ENCODE measurements at regions not wholly inside any gene's neighbourhood (a gene's known extent, or its start where the extent isn't known, plus 50 kb on each side); places are given as distances from the start of the nearest gene placed in this dataset.

- Histone ChIP-seq H3K9ac (ENCODE audit: low read depth in 1 of 2, low read length in 2 of 2) (no peak overlapping the region), H3K27ac (ENCODE audit: low read depth, low read length) (no peak overlapping the region), H3K36me3 (ENCODE audit: control insufficient read depth in 1 of 2, insufficient read depth in 2 of 2, low read length in 2 of 2) (no peaks in the 10 kb centered on the region), H3K9me3 (ENCODE audit: control insufficient read depth in 1 of 2, low read length in 2 of 2) (peaks cover 6 to 10% of the 10 kb centered on the region in 2 donors), H3K4me3 (ENCODE audit: low read depth in 1 of 2, low read length in 2 of 2) (no peak overlapping the region), H3K4me1 (ENCODE audit: control insufficient read depth in 1 of 2, insufficient read depth in 2 of 2, low read length in 2 of 2) (no peaks in the 10 kb centered on the region), H3K27me3 (ENCODE audit: control insufficient read depth in 1 of 2, insufficient read depth in 2 of 2, low read length in 2 of 2) (no peaks in the 10 kb centered on the region)
Measured at GRCh38 chr10:36597756-36598320, 527.6 kb upstream of the ANKRD30A start.

GRCh38 chr10:36592964-36593363 is 532.4 kb upstream of the ANKRD30A start:
- no peak overlapping the region for H3K4me3 ChIP-seq (ENCODE audit: low read depth in 1 of 2, low read length in 2 of 2)
- H3K4me1 ChIP-seq (ENCODE audit: control insufficient read depth in 1 of 2, insufficient read depth in 2 of 2, low read length in 2 of 2): no peaks in the 10 kb centered on the region
- H3K9me3 ChIP-seq (ENCODE audit: control insufficient read depth in 1 of 2, low read length in 2 of 2): peaks cover 2 to 5% of the 10 kb centered on the region in 2 donors

GRCh38 chr10:36591436-36591835 is 534.0 kb upstream of the ANKRD30A start:
- H3K9ac ChIP-seq (ENCODE audit: low read depth in 1 of 2, low read length in 2 of 2): no peak overlapping the region
- peaks cover 2 to 5% of the 10 kb centered on the region in 2 donors for H3K9me3 ChIP-seq (ENCODE audit: control insufficient read depth in 1 of 2, low read length in 2 of 2)
- no peaks in the 10 kb centered on the region for H3K36me3 ChIP-seq (ENCODE audit: control insufficient read depth in 1 of 2, insufficient read depth in 2 of 2, low read length in 2 of 2)
- H3K4me3 ChIP-seq (ENCODE audit: low read depth in 1 of 2, low read length in 2 of 2): no peak overlapping the region
- H3K27me3 ChIP-seq (ENCODE audit: control insufficient read depth in 1 of 2, insufficient read depth in 2 of 2, low read length in 2 of 2): no peaks in the 10 kb centered on the region
- no peak overlapping the region for H3K27ac ChIP-seq (ENCODE audit: low read depth, low read length)
- H3K4me1 ChIP-seq (ENCODE audit: control insufficient read depth in 1 of 2, insufficient read depth in 2 of 2, low read length in 2 of 2): no peaks in the 10 kb centered on the region

More at GRCh38 chr10:36592964-36593363, 532.4 kb upstream of the ANKRD30A start:
- Histone ChIP-seq H3K9ac (ENCODE audit: low read depth in 1 of 2, low read length in 2 of 2) (no peak overlapping the region), H3K36me3 (ENCODE audit: control insufficient read depth in 1 of 2, insufficient read depth in 2 of 2, low read length in 2 of 2) (no peaks in the 10 kb centered on the region), H3K27me3 (ENCODE audit: control insufficient read depth in 1 of 2, insufficient read depth in 2 of 2, low read length in 2 of 2) (no peaks in the 10 kb centered on the region), H3K27ac (ENCODE audit: low read depth, low read length) (no peak overlapping the region)

- Histone ChIP-seq H3K9ac (ENCODE audit: low read depth in 1 of 2, low read length in 2 of 2) (no peak overlapping the region), H3K4me3 (ENCODE audit: low read depth in 1 of 2, low read length in 2 of 2) (no peak overlapping the region), H3K27ac (ENCODE audit: low read depth, low read length) (no peak overlapping the region), H3K4me1 (ENCODE audit: control insufficient read depth in 1 of 2, insufficient read depth in 2 of 2, low read length in 2 of 2) (no peaks in the 10 kb centered on the region), H3K36me3 (ENCODE audit: control insufficient read depth in 1 of 2, insufficient read depth in 2 of 2, low read length in 2 of 2) (no peaks in the 10 kb centered on the region), H3K9me3 (ENCODE audit: control insufficient read depth in 1 of 2, low read length in 2 of 2) (peaks cover 0 to 4% of the 10 kb centered on the region in 2 donors), H3K27me3 (ENCODE audit: control insufficient read depth in 1 of 2, insufficient read depth in 2 of 2, low read length in 2 of 2) (no peaks in the 10 kb centered on the region)
Measured at GRCh38 chr10:36583690-36584089, 541.7 kb upstream of the ANKRD30A start.

- no peaks in the 10 kb centered on the region for H3K4me1 ChIP-seq (ENCODE audit: control insufficient read depth in 1 of 2, insufficient read depth in 2 of 2, low read length in 2 of 2)
- H3K27me3 ChIP-seq (ENCODE audit: control insufficient read depth in 1 of 2, insufficient read depth in 2 of 2, low read length in 2 of 2): no peaks in the 10 kb centered on the region
- no peak overlapping the region for H3K4me3 ChIP-seq (ENCODE audit: low read depth in 1 of 2, low read length in 2 of 2)
- H3K36me3 ChIP-seq (ENCODE audit: control insufficient read depth in 1 of 2, insufficient read depth in 2 of 2, low read length in 2 of 2): no peaks in the 10 kb centered on the region
- peaks cover 0 to 8% of the 10 kb centered on the region in 2 donors for H3K9me3 ChIP-seq (ENCODE audit: control insufficient read depth in 1 of 2, low read length in 2 of 2)
- H3K27ac ChIP-seq (ENCODE audit: low read depth, low read length): no peak overlapping the region
- no peak overlapping the region for H3K9ac ChIP-seq (ENCODE audit: low read depth in 1 of 2, low read length in 2 of 2)
Measured at GRCh38 chr10:36581237-36581636, 544.2 kb upstream of the ANKRD30A start.

GRCh38 chr10:36578306-36578705 is 547.1 kb upstream of the ANKRD30A start:
- H3K27me3 ChIP-seq (ENCODE audit: control insufficient read depth in 1 of 2, insufficient read depth in 2 of 2, low read length in 2 of 2): no peaks in the 10 kb centered on the region
- H3K27ac ChIP-seq (ENCODE audit: low read depth, low read length): no peak overlapping the region
- peaks cover 0 to 11% of the 10 kb centered on the region in 2 donors for H3K9me3 ChIP-seq (ENCODE audit: control insufficient read depth in 1 of 2, low read length in 2 of 2)
- no peaks in the 10 kb centered on the region for H3K36me3 ChIP-seq (ENCODE audit: control insufficient read depth in 1 of 2, insufficient read depth in 2 of 2, low read length in 2 of 2)
- no peaks in the 10 kb centered on the region for H3K4me1 ChIP-seq (ENCODE audit: control insufficient read depth in 1 of 2, insufficient read depth in 2 of 2, low read length in 2 of 2)
- H3K9ac ChIP-seq (ENCODE audit: low read depth in 1 of 2, low read length in 2 of 2): no peak overlapping the region
- H3K4me3 ChIP-seq (ENCODE audit: low read depth in 1 of 2, low read length in 2 of 2): no peak overlapping the region

GRCh38 chr10:36577126-36577525 is 548.3 kb upstream of the ANKRD30A start:
- H3K27ac ChIP-seq (ENCODE audit: low read depth, low read length): no peak overlapping the region
- no peaks in the 10 kb centered on the region for H3K27me3 ChIP-seq (ENCODE audit: control insufficient read depth in 1 of 2, insufficient read depth in 2 of 2, low read length in 2 of 2)
- no peak overlapping the region for H3K9ac ChIP-seq (ENCODE audit: low read depth in 1 of 2, low read length in 2 of 2)
- H3K36me3 ChIP-seq (ENCODE audit: control insufficient read depth in 1 of 2, insufficient read depth in 2 of 2, low read length in 2 of 2): no peaks in the 10 kb centered on the region
- H3K9me3 ChIP-seq (ENCODE audit: control insufficient read depth in 1 of 2, low read length in 2 of 2): peaks cover 0 to 11% of the 10 kb centered on the region in 2 donors
- H3K4me1 ChIP-seq (ENCODE audit: control insufficient read depth in 1 of 2, insufficient read depth in 2 of 2, low read length in 2 of 2): no peaks in the 10 kb centered on the region
- no peak overlapping the region for H3K4me3 ChIP-seq (ENCODE audit: low read depth in 1 of 2, low read length in 2 of 2)

- Histone ChIP-seq H3K4me3 (ENCODE audit: low read depth in 1 of 2, low read length in 2 of 2) (no peak overlapping the region), H3K9ac (ENCODE audit: low read depth in 1 of 2, low read length in 2 of 2) (no peak overlapping the region), H3K9me3 (ENCODE audit: control insufficient read depth in 1 of 2, low read length in 2 of 2) (peaks cover 7 to 9% of the 10 kb centered on the region in 2 donors), H3K27me3 (ENCODE audit: control insufficient read depth in 1 of 2, insufficient read depth in 2 of 2, low read length in 2 of 2) (no peaks in the 10 kb centered on the region), H3K27ac (ENCODE audit: low read depth, low read length) (no peak overlapping the region), H3K36me3 (ENCODE audit: control insufficient read depth in 1 of 2, insufficient read depth in 2 of 2, low read length in 2 of 2) (no peaks in the 10 kb centered on the region), H3K4me1 (ENCODE audit: control insufficient read depth in 1 of 2, insufficient read depth in 2 of 2, low read length in 2 of 2) (no peaks in the 10 kb centered on the region)
Measured at GRCh38 chr10:36574207-36574606, 551.2 kb upstream of the ANKRD30A start.

GRCh38 chr10:36573246-36573645 is 552.2 kb upstream of the ANKRD30A start:
- Histone ChIP-seq H3K4me1 (ENCODE audit: control insufficient read depth in 1 of 2, insufficient read depth in 2 of 2, low read length in 2 of 2) (no peaks in the 10 kb centered on the region), H3K9ac (ENCODE audit: low read depth in 1 of 2, low read length in 2 of 2) (no peak overlapping the region), H3K27me3 (ENCODE audit: control insufficient read depth in 1 of 2, insufficient read depth in 2 of 2, low read length in 2 of 2) (no peaks in the 10 kb centered on the region), H3K9me3 (ENCODE audit: control insufficient read depth in 1 of 2, low read length in 2 of 2) (peaks cover 7 to 9% of the 10 kb centered on the region in 2 donors), H3K27ac (ENCODE audit: low read depth, low read length) (no peak overlapping the region), H3K36me3 (ENCODE audit: control insufficient read depth in 1 of 2, insufficient read depth in 2 of 2, low read length in 2 of 2) (no peaks in the 10 kb centered on the region), H3K4me3 (ENCODE audit: low read depth in 1 of 2, low read length in 2 of 2) (no peak overlapping the region)

GRCh38 chr10:36564433-36564832 is 561.0 kb upstream of the ANKRD30A start:
- no peak overlapping the region for H3K4me3 ChIP-seq (ENCODE audit: low read depth in 1 of 2, low read length in 2 of 2)
- no peaks in the 10 kb centered on the region for H3K36me3 ChIP-seq (ENCODE audit: control insufficient read depth in 1 of 2, insufficient read depth in 2 of 2, low read length in 2 of 2)
- peaks cover 2 to 3% of the 10 kb centered on the region in 2 donors for H3K9me3 ChIP-seq (ENCODE audit: control insufficient read depth in 1 of 2, low read length in 2 of 2)

More at GRCh38 chr10:36564433-36564832, 561.0 kb upstream of the ANKRD30A start:
- no peaks in the 10 kb centered on the region for H3K4me1 ChIP-seq (ENCODE audit: control insufficient read depth in 1 of 2, insufficient read depth in 2 of 2, low read length in 2 of 2)
- H3K9ac ChIP-seq (ENCODE audit: low read depth in 1 of 2, low read length in 2 of 2): no peak overlapping the region
- no peak overlapping the region for H3K27ac ChIP-seq (ENCODE audit: low read depth, low read length)
- H3K27me3 ChIP-seq (ENCODE audit: control insufficient read depth in 1 of 2, insufficient read depth in 2 of 2, low read length in 2 of 2): no peaks in the 10 kb centered on the region
